ENCODE measurements at regions not wholly inside any gene's neighbourhood (a gene's known extent, or its start where the extent isn't known, plus 50 kb on each side); places are given as distances from the start of the nearest gene placed in this dataset.

- no peak for TF ChIP-seq CTCF (IDR thresholded peaks at IDR 0.05)
- no peak for TF ChIP-seq POLR2A (IDR thresholded peaks at IDR 0.05)
- no peak for TF ChIP-seq EP300 (IDR thresholded peaks at IDR 0.05)
- TF ChIP-seq POLR2AphosphoS5 (IDR thresholded peaks at IDR 0.05): no peak
These were observed 232.9 kb downstream of the TJP1 start for GRCh38 chr15:29589416-29589815.

Data from stomach (tissue), 4 donors.